ENCODE measurements at regions not wholly inside any gene's neighbourhood (a gene's known extent, or its start where the extent isn't known, plus 50 kb on each side); places are given as distances from the start of the nearest gene placed in this dataset.

- TF ChIP-seq CTCF (IDR thresholded peaks at IDR 0.05; ENCODE audit: poor library complexity, severe bottlenecking) (no peak), EP300 (conservative IDR thresholded peaks at IDR 0.05; ENCODE audit: poor library complexity, severe bottlenecking) (no peak), SMC3 (conservative IDR thresholded peaks at IDR 0.05; ENCODE audit: poor library complexity) (no peak), TAF1 (IDR thresholded peaks at IDR 0.05; ENCODE audit: low read depth) (no peak), EZH2 (IDR thresholded peaks at IDR 0.05; ENCODE audit: borderline replicate concordance, insufficient read depth, low read length, poor library complexity, severe bottlenecking) (no peak), REST (IDR thresholded peaks at IDR 0.05; ENCODE audit: borderline replicate concordance) (no peak), MXI1 (conservative IDR thresholded peaks at IDR 0.05; ENCODE audit: poor library complexity, severe bottlenecking) (no peak), RAD21 (conservative IDR thresholded peaks at IDR 0.05) (no peak)
These were observed 228.5 kb downstream of the ANKRD50 start for GRCh38 chr4:124484008-124484407.

Measured in neural cell (in vitro differentiated cells).